DMS114 treated with DMSO at 0.1 percent for 48 hours (cell line): ENCODE measurements at regions not wholly inside any gene's neighbourhood (a gene's known extent, or its start where the extent isn't known, plus 50 kb on each side); places are given as distances from the start of the nearest gene placed in this dataset.
"Not testable (repeated sequence)": the region's sequence is repeated elsewhere in the genome, so short reads cannot be mapped to it uniquely, and the experiment has no call there.

Experiments
- DNase-seq: peaks from one replicate; lab custom pipeline; 2025; ENCODE audit not compliant: unreplicated experiment; lab: John Stamatoyannopoulos, UW

GRCh38 chr18:70636991-70637390 lies 348.1 kb downstream of the SOCS6 start:
- DNase-seq = no peak

- no peak for DNase-seq
Observed at GRCh38 chr18:70634576-70635147, 345.8 kb downstream of the SOCS6 start.

- no peak for DNase-seq
Observed at GRCh38 chr18:70627182-70627802, 338.4 kb downstream of the SOCS6 start.

- no peak for DNase-seq
Observed at GRCh38 chr18:70622622-70623419, 334.0 kb downstream of the SOCS6 start.

GRCh38 chr18:70621710-70622109 lies 332.9 kb downstream of the SOCS6 start:
- DNase-seq = no peak

- DNase-seq = no peak
Observed at GRCh38 chr18:70620837-70621612, 332.2 kb downstream of the SOCS6 start.

GRCh38 chr18:70617020-70617763 lies 328.3 kb downstream of the SOCS6 start:
- DNase-seq = no peak

GRCh38 chr18:70600225-70600925 lies 311.5 kb downstream of the SOCS6 start:
- DNase-seq = no peak

- no peak for DNase-seq
Observed at GRCh38 chr18:70598406-70598805, 309.6 kb downstream of the SOCS6 start.

GRCh38 chr18:70582981-70583380 lies 294.1 kb downstream of the SOCS6 start:
- no peak for DNase-seq

GRCh38 chr18:70578480-70578879 lies 289.6 kb downstream of the SOCS6 start:
- DNase-seq = no peak

GRCh38 chr18:70577023-70577420 lies 288.2 kb downstream of the SOCS6 start:
- DNase-seq = no peak

- no peak for DNase-seq
Observed at GRCh38 chr18:70576276-70577022, 287.6 kb downstream of the SOCS6 start.

GRCh38 chr18:70574951-70575350 lies 286.1 kb downstream of the SOCS6 start:
- DNase-seq = not testable (repeated sequence)

- not testable (repeated sequence) for DNase-seq
Observed at GRCh38 chr18:70569647-70570046, 280.8 kb downstream of the SOCS6 start.

- no peak for DNase-seq
Observed at GRCh38 chr18:70559446-70559845, 270.6 kb downstream of the SOCS6 start.

- no peak for DNase-seq
Observed at GRCh38 chr18:70558371-70558770, 269.5 kb downstream of the SOCS6 start.

GRCh38 chr18:70554854-70555445 lies 266.1 kb downstream of the SOCS6 start:
- no peak for DNase-seq

- DNase-seq = no peak
Observed at GRCh38 chr18:70553936-70554260, 265.1 kb downstream of the SOCS6 start.
